ENCODE measurements at regions not wholly inside any gene's neighbourhood (a gene's known extent, or its start where the extent isn't known, plus 50 kb on each side); places are given as distances from the start of the nearest gene placed in this dataset.

DNA sequence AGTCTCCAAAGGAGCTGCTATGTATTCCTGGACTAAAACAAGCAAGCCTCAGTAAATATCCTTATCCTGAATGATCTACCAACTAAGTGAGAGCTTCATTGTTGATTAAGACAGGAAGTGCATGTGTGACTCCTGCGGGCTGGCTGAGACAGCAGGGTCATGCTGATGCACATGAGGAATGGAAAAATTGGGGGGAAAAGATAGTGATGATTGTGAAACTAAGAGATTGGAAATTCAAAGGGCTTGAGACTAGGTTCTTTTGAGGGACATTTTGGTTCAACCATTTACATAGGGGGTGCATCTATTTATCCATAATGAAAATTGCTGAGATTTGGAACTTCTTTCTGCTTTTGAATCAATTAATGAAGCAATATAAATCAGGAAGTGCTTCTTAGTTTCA is 61.1 kb upstream of the C1QTNF7 start:
- TF ChIP-seq, protein P1, sequence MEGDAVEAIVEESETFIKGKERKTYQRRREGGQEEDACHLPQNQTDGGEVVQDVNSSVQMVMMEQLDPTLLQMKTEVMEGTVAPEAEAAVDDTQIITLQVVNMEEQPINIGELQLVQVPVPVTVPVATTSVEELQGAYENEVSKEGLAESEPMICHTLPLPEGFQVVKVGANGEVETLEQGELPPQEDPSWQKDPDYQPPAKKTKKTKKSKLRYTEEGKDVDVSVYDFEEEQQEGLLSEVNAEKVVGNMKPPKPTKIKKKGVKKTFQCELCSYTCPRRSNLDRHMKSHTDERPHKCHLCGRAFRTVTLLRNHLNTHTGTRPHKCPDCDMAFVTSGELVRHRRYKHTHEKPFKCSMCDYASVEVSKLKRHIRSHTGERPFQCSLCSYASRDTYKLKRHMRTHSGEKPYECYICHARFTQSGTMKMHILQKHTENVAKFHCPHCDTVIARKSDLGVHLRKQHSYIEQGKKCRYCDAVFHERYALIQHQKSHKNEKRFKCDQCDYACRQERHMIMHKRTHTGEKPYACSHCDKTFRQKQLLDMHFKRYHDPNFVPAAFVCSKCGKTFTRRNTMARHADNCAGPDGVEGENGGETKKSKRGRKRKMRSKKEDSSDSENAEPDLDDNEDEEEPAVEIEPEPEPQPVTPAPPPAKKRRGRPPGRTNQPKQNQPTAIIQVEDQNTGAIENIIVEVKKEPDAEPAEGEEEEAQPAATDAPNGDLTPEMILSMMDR (IDR thresholded peaks at IDR 0.05) = no peak
- no peak for TF ChIP-seq POLR2A (IDR thresholded peaks at IDR 0.05)

Measured in body of pancreas (tissue), 4 donors.